ENCODE measurements at regions not wholly inside any gene's neighbourhood (a gene's known extent, or its start where the extent isn't known, plus 50 kb on each side); places are given as distances from the start of the nearest gene placed in this dataset.

- CTCF ChIA-PET, result no interaction called here
- POLR2A ChIA-PET, result no interaction called here
These were observed 285.1 kb downstream of the HS3ST3A1 start for GRCh38 chr17:13316657-13317056.

GRCh38 chr17:13311306-13311705 is 290.4 kb downstream of the HS3ST3A1 start:
- ChIA-PET POLR2A (no interaction called here), CTCF (no interaction called here)

DNA sequence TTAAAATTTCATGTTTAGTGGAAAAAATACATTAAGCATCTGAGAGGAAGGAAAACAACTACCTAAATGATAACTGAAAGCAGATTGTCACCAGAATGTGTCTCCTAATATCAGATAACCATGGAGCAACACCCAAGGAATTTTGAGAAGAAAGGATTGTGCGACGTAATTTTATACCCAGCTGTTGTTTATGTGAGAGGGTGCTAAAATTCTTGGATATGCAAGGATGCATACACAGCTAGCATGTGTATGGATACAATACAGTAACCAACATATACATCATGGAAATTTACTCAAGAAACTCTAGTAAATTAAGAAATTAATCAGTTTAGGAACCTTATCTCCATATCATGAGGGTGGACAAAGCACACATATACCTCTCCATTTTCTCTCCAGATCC is 290.9 kb downstream of the HS3ST3A1 start:
- CTCF ChIA-PET, result no interaction called here
- POLR2A ChIA-PET, result no interaction called here

GRCh38 chr17:13306310-13306962 is 288.6 kb upstream of the ELAC2 start:
- ChIA-PET CTCF (no interaction called here), POLR2A (no interaction called here)

DNA sequence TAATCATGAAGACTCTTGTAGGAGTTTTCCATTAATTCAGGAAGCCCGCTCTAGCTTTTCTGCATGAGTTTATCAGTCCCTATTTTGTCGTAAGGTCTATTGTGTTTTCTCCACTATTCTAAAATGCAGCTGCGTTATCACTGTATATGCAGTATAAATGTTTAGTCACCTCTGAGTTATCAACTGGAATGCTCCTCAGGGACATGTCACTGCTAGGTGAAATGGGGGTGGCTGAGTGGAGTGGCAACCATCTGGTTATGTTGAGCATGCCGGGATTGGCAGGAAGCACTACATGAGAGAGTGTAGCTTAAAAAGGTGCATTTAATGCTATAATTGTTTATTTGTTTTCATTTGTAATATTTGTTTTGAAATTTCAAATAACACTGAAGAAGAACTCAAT is 285.2 kb upstream of the ELAC2 start:
- CTCF ChIA-PET, result no interaction called here

DNA sequence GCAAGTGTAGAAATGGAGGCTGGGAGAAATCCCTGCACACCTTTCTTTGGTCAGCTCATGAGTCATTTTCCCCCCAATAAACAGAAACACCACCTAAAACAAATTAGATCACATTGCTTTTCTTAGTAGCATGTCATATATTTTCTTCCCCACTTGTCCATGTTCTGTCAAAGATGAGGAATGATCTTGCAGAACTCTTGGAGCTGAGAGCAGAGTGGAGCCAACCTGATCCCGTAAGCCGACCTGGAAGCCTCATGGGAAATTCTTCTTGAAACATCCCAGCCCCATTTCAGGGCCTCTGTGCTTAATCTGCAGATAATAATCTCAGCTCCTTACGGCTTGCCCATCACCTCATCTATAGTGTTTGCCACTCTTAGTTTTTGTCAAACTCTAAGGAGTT is 284.6 kb upstream of the ELAC2 start:
- ChIA-PET POLR2A (interaction anchor here (0.7 kb wide), 1 partner anchor 19 kb away, joined by 4 read pairs; no protein-coding TSS in a partner anchor), CTCF (no interaction called here)

More for the DNA sequence above, 285.2 kb upstream of the ELAC2 start:
- POLR2A ChIA-PET, result no interaction called here

DNA sequence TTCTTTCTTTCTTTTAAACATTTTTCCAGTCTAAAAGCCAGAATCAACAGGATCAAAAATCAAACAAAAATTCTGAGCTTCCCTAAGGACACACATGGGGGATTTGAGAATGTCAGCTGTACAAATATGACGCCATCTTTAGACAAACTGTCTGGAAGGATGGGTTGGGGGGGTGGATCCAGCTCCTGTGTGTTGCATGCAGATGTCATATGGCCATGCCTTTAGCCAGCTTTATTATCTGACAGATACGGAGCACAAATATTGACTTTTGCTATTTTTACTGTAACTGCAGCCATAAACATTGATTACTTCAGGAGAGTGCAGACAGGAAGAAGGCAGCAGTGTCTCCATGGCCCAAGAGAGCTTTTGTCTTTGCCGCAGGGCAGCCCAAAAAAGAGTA is 279.4 kb upstream of the ELAC2 start:
- CTCF ChIA-PET, result no interaction called here
- POLR2A ChIA-PET, result no interaction called here

DNA sequence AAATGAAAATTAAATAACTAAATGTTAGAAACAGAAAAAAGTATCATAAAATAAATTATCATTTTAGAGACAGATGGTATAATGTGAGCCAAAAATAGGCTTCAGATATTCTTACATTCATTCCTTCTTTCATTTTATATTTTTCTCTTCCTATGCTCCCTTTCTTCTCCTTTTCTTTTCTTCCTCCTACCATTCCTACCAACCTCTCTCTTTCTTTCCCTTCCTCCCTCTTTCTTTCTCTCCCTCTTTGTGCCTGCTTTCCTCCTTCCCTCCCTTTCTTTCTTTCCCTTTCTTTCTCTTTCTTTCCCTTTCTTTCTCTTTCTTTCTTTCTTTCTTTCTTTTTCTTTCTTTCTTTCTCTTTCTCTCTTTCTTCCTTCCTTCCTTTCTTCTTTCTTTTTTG is 275.6 kb upstream of the ELAC2 start:
- ChIA-PET POLR2A (no interaction called here), CTCF (no interaction called here)

- ChIA-PET CTCF (no interaction called here), POLR2A (no interaction called here)
These were observed 274.5 kb upstream of the ELAC2 start for GRCh38 chr17:13292291-13292690.

GRCh38 chr17:13288248-13288647 is 270.4 kb upstream of the ELAC2 start:
- ChIA-PET CTCF (no interaction called here), POLR2A (no interaction called here)

DNA sequence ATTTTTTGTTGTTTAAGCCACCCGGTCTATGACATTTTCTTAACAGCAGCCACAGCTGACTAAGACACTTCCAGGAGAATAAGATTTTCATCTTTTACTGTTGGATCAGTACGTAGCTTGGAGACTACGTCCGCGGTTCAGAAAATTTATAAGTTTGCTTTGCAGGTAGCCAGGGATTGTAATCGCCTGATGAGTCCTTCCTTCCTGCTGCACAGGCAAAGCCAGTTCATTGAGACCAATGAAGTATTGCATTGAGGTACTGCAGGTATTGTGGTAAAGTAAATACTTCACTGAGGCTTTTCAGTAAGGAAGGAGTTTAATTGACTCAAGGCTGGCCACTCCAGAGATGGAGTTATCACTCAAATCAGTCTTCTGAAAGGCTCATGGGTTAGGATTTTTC is 269.4 kb upstream of the ELAC2 start:
- ChIA-PET CTCF (no interaction called here), POLR2A (no interaction called here)

GRCh38 chr17:13283606-13284005 is 265.8 kb upstream of the ELAC2 start:
- CTCF ChIA-PET, result no interaction called here
- POLR2A ChIA-PET, result interaction anchor here (0.5 kb wide), 1 partner anchor 18 kb away, joined by 4 read pairs; no protein-coding TSS in a partner anchor

DNA sequence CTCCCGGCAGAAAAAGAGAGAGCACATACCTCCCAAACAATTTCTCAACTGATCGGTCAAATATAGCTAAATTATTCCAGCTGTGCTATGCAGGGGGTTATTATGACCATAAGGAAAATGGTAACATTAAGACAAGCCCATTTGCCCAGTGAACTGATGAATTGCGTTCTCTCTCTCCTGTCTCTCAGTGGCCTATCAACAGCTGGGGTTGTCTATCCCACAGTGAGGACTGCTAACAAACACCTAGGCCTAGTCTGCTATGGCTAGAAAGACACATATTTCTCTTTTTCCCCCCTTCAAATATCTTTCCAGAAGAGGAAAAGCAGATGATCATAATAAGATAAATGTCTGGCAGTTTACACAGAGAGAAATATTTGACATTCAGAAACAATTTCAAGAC is 263.8 kb upstream of the ELAC2 start:
- ChIA-PET CTCF (interaction anchor here (0.6 kb wide), 1 partner anchor 249 kb away, joined by 6 read pairs; no protein-coding TSS in a partner anchor), POLR2A (no interaction called here)

DNA sequence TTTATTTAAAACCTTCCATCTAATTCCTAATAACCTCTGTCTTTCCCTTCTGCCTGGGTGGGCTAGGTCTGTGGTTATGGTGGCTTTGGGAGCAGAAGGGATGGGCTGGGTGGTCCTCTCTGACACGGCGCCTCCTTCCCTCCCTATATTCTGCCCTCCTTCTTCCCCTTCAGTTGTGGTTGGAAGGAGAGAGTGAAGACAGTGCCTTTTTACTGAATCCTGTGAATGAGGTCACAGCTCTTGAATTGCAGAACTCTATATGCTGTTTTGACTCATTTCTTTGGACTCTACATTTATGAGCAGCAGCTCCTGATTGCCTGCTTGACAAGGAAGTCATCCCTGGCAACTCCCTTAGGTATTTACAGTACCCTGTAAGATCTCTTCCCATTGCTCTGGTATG is 256.0 kb upstream of the ELAC2 start:
- ChIA-PET CTCF (no interaction called here), POLR2A (no interaction called here)

- POLR2A ChIA-PET, result no interaction called here
- CTCF ChIA-PET, result no interaction called here
These were observed 254.5 kb upstream of the ELAC2 start for GRCh38 chr17:13272296-13272695.

DNA sequence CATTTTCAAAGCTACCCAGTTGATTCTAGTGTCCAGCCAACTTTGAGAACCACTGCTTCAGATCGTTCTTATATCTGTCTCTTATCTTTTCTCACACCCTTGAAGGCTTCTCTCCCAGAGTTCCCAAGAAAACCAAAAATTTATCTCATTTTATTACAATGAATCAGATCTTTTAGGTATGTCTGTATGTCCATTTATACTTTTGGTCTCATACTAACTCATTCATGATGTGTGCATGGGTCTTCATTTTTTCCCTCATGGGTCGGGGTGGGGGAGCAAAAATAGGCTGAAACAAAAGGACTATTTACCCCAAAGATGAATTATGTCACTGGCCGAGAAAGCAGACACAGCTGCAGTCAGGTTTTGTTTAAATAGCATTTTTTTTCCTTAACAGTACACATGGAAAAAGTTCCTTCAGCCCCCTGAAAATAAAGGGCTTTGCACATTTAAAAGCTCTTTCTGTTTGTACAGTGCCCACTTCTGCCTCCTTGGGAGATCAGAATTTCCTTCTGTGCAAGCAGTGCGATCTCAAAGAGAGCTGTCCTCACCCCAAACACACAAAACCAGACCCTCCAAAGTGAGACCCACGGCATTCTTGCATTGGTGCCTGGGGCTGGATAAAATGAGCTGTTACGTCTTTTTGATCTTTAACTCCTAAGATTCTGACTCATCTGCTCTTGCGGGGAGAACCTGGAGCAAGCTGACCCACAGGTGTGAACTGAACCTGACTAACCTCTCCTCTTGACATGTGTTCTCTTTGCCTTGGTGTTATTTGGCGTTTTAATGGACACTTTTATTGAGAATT is 251.2 kb upstream of the ELAC2 start:
- POLR2A ChIA-PET, result no interaction called here
- CTCF ChIA-PET, result no interaction called here

- CTCF ChIA-PET, result no interaction called here
- POLR2A ChIA-PET, result no interaction called here
These were observed 248.8 kb upstream of the ELAC2 start for GRCh38 chr17:13266606-13267005.

DNA sequence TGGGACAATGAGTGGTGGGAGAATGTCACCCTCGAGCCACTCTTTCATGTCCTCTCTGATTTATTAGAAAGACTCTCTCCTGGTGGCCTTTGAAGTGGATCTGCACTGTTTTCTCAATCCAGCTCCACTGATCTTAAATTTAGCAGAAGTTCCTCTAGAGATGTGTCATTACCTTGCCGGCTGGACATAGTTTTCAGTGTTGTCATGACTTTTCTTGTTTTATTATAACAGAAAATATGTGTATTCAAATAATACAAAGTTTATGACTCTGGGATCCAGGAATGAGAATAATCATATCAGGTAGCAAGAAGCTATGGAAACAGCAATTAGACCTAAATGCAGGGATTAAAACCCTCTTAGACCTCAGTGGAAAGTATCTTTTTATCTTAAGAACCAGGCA is 247.5 kb upstream of the ELAC2 start:
- ChIA-PET CTCF (no interaction called here), POLR2A (no interaction called here)

DNA sequence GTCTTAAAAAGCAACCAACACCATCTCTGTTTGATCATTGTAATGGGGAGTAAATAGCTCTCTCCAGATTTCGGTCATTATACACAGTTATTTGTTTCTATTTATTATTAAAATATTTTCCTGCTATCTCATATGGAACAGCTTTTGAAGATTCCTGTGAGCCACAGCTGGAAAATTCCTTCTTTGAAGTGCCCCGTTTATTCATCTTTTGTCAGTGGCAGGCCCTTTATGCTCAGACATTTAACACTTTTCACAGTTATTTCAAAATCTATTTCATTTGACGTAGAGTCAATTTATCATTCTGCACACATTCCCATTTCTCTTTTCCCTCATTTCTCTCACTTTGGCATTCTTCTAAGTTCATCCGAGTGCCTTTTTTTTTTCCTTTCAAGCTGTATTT is 245.9 kb upstream of the ELAC2 start:
- CTCF ChIA-PET, result no interaction called here
- POLR2A ChIA-PET, result interaction anchor here (0.7 kb wide), 1 partner anchor 194 kb away, joined by 3 read pairs; no protein-coding TSS in a partner anchor

DNA sequence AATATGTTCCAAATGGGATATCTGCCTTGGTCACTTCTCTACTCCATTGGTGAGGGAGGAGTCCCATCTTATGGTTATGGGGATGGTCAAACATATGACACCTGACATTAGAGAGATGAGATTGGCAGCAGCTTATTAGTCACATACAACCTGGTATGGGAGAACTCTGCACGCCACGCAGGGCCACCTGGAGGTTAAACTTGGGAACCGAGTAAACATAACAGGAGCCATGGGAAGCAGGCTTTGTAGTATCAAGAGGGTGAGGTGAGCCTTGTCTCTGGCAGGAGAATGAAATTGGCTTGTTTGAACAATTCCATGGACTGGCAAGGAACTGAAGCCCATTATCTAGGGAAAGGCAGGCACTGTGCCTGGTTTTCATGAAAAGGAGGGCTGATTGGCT is 238.7 kb upstream of the ELAC2 start:
- ChIA-PET CTCF (no interaction called here), POLR2A (no interaction called here)

GRCh38 chr17:13253733-13254410 is 236.0 kb upstream of the ELAC2 start:
- POLR2A ChIA-PET, result no interaction called here

More at GRCh38 chr17:13253733-13254410, 236.0 kb upstream of the ELAC2 start:
- CTCF ChIA-PET, result interaction anchor here (1.0 kb wide), 1 partner anchor 61 kb away, joined by 3 read pairs; no protein-coding TSS in a partner anchor
